ENCODE measurements at regions not wholly inside any gene's neighbourhood (a gene's known extent, or its start where the extent isn't known, plus 50 kb on each side); places are given as distances from the start of the nearest gene placed in this dataset.

DNA sequence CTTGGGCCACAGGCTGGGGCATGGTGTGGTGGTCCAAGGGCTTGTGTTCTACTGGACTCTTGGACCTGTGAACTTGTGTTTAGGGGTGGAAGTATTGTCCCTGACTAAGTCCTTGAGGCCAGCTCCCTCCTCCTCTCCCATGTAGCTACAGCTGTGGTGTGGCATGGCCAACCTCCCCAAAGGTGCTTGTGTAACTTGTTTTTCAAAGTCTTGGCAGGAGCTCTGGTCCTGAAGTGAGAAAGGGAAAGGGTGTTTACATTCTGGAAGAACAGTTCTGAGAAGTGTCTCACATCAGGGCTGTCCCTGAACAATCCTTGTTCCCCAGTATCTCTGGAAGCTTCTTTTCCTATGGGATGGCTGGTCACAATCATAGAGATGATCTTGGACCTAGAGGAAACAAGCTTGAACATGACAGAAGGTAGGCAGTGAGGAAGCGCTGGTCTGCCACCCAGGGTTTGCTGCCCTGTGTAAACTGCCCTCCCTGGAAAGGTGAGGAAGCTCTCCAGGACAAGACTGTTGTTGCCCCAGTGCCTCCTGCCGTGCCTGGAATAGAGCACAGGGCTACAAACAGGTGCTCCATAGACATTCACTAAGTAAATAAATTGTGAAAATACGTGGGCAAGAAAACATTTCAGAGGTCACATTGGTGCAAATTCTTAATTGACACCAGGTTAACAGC is 64.6 kb upstream of the KLF9 start:
- DNase-seq (ENCODE audit: low spot score), result no peak

DNA sequence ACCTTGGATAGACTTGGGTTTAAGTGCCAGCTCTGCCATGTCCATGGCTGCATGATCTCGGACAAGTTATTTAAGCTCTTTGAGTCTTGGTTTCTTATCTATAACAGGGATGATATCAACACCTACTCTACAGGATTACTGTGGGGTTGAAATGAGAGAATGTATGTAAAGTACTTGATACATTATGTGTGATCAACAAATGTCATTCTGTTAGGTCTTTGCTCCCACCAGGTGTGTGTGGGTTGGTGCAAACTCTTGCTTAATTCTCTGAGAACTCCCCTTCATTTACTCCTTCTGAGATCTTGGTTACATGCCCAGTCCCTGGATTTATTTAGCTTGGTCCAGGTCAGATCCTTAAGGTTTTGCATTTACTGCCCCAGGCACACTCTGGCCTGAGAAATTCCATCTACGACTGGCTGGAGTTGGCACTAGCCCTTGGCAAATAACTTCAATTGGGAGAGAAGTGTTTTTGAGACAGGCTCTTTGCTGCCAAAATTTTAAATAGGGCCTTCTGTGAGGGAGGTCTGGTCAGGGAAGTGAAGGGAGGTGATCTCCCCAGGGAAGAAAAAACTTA is 63.5 kb upstream of the KLF9 start:
- no peak for DNase-seq (ENCODE audit: low spot score)

DNA sequence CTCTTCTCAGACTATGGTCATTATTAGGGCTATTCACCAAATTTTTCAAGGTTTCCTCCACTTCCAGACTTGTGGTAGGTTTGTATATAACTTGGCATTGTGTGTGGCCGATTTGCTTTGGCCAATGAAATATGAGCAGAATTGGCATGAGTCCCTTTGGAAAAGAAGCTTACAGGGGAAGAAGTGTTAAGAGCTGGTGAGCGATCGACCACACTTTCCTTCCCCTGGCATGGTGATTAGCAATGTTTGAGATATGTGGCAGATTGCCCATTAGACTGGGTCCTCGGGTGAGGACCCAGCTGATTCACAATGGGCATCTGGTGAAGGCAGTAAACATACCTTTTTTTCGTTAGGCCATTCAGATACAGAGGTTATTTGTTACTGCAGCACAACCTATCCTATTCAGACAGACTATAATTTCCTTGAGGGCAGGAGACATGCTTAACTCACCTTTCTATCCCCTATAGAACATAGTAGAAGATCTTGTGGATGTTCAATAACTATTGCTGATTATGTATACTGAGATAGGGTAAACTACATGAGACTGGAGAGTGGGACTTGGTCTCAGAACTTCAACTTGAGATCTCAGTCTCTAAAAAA is 62.8 kb upstream of the KLF9 start:
- DNase-seq (ENCODE audit: low spot score), result no peak

DNA sequence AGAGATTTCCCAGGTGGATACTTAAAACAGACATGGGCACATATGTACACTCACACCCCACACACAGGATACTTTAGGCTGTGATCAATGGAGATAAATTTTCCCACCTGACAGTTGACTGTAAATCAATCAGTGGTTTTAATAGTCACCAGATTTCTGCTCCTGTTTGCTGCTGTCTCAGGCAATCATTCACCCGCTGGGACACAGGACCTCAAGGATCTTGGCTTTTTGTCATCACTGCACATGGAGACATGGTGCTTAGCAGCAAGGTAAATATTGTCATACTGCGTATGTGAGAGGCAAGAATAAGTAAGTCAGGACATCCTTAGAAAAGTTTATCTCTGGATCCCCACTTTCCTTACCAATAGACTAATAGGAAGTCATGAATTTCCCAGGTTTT is 60.8 kb upstream of the KLF9 start:
- DNase-seq (ENCODE audit: low spot score), result no peak

DNA sequence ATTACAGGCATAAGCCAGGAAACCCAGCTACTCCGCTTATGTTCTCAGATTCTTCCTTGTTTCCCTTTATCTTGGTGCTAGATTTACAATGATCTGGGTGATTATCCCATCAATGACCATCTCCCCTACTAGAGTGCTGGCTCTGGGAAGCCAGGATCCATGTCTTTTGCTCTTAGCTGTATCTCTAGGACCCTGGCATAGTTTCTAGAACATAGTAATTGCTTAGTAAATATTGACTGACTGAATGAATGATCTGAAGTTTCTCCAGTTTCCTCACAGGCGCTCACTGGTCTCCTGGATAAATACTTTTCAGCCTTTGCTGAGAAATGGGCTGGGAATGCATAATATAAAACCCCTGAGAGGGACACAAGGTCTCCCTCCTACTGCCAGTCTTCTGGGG is 60.0 kb upstream of the KLF9 start:
- no peak for DNase-seq (ENCODE audit: low spot score)

DNA sequence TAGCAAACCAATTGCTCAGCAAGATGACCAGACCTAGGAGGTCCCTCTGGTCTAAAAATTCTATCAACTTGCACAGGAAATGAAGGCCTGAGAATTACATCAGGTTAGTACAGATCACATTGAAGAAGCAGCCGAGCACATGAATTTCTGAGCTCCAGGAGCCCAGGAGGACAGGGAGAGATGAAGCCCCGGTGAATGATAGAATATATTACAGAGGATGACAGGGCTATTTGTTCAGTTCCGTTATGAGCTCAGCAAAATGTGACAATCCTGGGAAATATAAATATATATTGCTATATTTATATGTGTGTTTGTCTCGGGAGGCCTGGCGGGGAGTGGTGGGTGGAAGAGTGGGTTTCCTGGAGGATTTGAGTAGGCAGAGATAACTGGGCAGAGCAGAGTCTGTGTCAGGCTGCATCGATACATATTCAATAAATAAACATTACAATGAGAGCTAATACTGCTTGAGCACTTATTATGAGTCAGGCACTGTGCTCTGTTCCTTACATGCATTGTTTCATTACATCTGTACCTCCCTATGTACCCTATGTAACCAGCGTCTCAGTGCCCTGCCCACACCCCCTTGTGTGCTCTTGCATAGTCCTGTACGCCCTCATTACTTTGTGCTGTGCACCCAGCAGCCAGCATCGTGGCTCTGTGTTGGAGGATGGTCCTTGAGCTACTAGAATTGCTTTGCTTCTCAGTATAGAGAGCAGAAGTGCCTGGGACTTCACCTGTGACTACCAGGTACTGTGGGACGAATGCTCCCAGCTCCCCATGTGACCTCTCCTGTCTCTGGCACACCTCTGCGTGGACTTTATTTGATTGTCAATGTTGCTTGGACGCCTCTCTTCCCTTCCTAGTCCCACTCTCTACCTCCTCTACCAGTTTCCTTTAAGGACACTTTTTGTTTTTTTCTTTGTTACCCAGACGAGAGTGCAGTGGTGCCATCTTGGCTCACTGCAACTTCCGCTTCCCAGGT is 58.1 kb upstream of the KLF9 start:
- no peak for DNase-seq (ENCODE audit: low spot score)

DNA sequence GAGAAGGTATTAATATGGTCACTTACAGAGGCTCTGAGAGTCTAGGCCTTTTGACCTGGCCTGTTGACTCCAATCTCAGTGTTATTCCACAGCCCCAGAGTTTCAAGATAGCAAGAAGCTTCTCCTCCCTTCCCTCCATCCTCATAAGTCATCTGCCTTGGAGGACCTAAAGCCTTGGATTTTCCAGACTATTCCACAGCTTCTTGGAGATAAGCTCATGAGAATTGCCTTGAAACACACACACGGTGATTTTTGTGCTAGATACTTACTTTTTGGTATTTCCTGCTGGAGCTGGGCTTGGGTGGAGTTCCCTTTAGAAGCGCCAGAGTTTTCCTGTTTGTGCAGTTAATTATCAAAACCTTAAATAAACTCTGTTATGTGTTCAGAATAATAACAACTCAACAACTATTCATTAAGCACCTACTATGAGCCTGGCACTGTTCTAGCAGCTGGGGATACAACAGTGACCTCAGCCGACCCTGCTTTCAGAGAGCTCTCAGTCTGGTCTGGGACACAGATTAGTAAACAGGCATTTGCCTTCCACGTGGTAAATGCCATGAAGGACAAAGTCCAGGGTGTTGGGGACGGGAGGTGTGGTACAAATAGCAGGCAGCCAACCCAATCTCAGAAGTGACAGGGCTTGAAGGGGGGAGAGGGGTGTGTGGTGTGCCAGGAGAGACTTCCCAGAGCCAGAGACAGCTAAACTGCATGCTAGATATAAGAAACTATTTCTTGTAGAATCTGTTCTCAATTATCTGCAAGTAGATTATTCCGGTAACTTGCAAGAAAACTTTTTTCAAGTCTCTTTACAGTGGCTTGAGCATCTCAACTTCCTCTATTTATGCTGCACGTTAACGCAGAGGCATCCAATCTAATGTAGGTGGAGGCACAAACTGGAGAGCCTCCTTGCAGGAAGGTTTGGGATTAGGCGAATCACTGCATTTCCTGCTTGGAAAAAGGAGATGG is 55.9 kb upstream of the KLF9 start:
- peak; percentile 62 for DNase-seq (ENCODE audit: low spot score)

DNA sequence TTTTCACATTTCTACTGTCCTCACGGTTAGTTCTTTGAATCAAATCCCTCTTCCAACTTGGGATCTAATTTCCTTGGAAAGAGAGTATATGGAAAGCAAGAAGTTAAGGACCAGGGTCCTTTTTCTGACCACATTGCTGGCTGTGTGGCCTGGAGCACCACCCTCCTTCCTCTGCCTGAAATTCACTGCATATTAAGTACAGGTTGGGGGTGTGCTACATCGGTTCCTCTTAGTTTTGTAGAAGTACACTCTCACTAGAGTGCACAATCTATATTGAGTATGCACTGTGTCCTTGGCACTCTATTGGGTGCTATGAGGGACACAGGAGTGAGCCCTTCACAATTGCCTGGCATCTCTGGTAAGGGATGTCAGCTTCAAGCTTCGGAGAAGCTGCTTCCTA is 53.8 kb upstream of the KLF9 start:
- no peak for DNase-seq (ENCODE audit: low spot score)

DNA sequence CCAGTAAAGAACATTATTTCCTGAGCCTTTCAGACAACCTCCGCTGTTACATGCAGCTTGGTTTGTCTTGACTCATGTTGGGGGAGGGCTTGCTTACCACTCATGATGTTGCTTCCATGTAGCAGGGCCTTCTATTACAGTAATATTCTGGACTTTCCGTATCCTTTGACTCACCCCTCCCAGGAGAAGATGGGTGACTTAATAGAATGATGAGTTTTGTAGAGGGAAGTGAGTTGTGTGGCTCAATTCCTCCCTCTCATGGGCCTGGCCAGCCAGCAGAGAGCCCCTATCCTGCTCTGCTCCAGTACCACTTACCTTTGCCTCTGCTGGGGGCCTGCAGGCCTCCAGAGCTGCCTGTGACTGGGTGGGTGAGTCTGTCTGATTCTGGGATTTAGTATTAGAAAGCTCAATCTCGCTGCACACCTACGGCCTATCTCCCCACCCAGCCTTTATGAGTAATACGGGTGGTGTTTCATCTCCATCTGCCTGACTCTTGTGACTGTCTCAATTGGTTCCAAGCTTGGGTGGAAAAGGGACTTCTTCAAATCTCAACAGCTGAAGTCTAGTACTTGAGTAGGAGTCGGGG is 52.6 kb upstream of the KLF9 start:
- DNase-seq (ENCODE audit: low spot score), result no peak

DNA sequence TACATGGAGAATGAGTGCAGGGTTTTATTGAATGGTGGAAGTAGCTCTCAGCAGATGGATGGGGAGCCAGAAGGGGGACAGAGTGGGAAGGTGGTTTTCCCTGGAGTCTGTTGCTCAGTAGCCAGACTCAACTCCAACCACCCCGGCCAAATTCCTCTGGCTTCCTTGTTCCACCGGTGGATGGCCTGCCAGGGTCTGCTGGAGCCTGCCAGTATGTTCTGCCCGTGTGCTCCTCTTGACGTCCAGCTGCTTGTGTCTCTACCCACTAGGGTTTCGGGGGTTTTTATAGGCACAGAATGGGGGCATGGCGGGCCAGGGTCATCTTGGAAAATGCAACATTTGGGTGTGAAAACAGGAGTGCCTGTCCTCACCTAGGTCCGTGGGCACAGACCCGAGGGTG is 51.4 kb upstream of the KLF9 start:
- no peak for DNase-seq (ENCODE audit: low spot score)

DNA sequence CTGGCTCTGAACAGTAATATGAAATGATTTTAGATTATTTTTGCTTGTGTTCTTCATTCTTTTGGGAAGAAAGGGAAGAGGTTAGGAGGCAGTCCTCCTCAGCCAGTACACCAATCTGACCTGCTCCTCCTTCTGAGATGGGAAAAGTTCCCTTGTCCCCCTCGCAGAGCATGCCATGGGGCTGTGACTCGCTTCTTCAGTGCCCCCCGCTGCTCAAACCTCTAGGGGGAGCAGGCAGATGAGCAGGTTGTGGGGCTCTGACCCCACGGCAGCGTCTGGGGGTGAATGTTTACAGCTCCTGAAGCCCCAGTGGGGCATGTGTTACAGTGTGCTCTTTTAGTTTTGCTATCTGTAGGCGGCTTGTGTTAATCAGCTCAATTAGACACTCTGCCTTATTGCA is 50.9 kb upstream of the KLF9 start:
- DNase-seq (ENCODE audit: low spot score), result no peak

Measured in SW480 (cell line).